HepG2 (cell line): ENCODE measurements at regions not wholly inside any gene's neighbourhood (a gene's known extent, or its start where the extent isn't known, plus 50 kb on each side); places are given as distances from the start of the nearest gene placed in this dataset.

ENCODE experiments used
- ATAC-seq: fragments of 200-7000 bp; cut with Tn5 transposase; 3 replicates; pipeline ENCODE4 v1.9.1; 2020; ENCODE audit warnings: mild to moderate bottlenecking, moderate library complexity
- BruUV-seq: library from RNA; stranded (reverse); fragments of 400-500 nt; replicated peaks from 2 replicates; lab custom pipeline; 2021; lab: Mats Ljungman, UMichigan
- CTCF ChIA-PET: fragments of 300-600 bp; formaldehyde crosslinking; extraction: SDS; loops from one replicate; lab custom pipeline; 2021; ENCODE audit warnings: low total read pairs, inconsistent platforms, low intra/inter-chr PET ratio; lab: Yijun Ruan, JAX
- POLR2A ChIA-PET: fragments of 350-600 bp; sonication (Branson Sonifier 250); formaldehyde crosslinking; loops from one replicate; lab custom pipeline; 2020; ENCODE audit warnings: antibody characterized with exemption, inconsistent platforms; lab: Yijun Ruan, JAX
- DNase-seq: peaks from one replicate; pipeline ENCODE4 v3.0.0-alpha.2; 2015; ENCODE audit warnings: low spot score
- FAIRE-seq: peaks from 3 replicates; lab custom pipeline; 2011; peaks lifted over from hg19 to GRCh38; lab: Jason Lieb, UNC
- H2AFZ ChIP-seq: one replicate; pipeline ENCODE4 v1.6.1; 2011; ENCODE audit warnings: low read length, inconsistent platforms
- H3K27ac ChIP-seq: fragments of 300-600 bp; 3 replicates; pipeline ENCODE4 v1.8.0; 2011; ENCODE audit warnings: mixed run types, mild to moderate bottlenecking, mixed read lengths, low read length, inconsistent platforms; ENCODE audit not compliant: insufficient read depth; ENCODE audit errors: extremely low read length
- H3K27me3 ChIP-seq, 2 experiments: fragments of 200-600 bp in 1 of 2; 2 replicates in 1 of 2; 3 replicates in 1 of 2; pipeline versions ENCODE4 v1.6.0 to v1.8.0; 2011; ENCODE audit warnings: low read length in 2 of 2, mild to moderate bottlenecking in 2 of 2, moderate library complexity in 2 of 2, inconsistent platforms in 1 of 2; ENCODE audit not compliant: insufficient read depth in 2 of 2, control insufficient read depth in 1 of 2
- H3K36me3 ChIP-seq, 2 experiments: fragments of 200-600 bp in 1 of 2; replicated peaks in 1 of 2; 2 replicates in 1 of 2; 3 replicates in 1 of 2; pipeline versions ENCODE4 v1.5.1 to v1.8.0; 2011; ENCODE audit warnings: low read length in 2 of 2, inconsistent platforms in 1 of 2; ENCODE audit not compliant: insufficient read depth in 2 of 2, control insufficient read depth in 1 of 2
- H3K4me1 ChIP-seq: 2 replicates; pipeline ENCODE4 v1.5.1; 2012; ENCODE audit warnings: low read length, inconsistent platforms; ENCODE audit not compliant: insufficient read depth
- H3K4me2 ChIP-seq: 2 replicates; pipeline ENCODE4 v1.6.0; 2011; ENCODE audit warnings: low read depth, low read length, inconsistent platforms
- H3K4me3 ChIP-seq, 3 experiments: fragments of 200-600 bp in 1 of 3; sonication (generic), shearing (Covaris generic) in 1 of 3; replicated peaks in 1 of 3; 2 replicates each; pipeline ENCODE4 v1.5.1; 2011 to 2016; ENCODE audit warnings: low read length in 3 of 3, inconsistent platforms in 2 of 3, low read depth in 2 of 3, mild to moderate bottlenecking in 2 of 3, control low read depth in 1 of 3, mixed read lengths in 1 of 3; ENCODE audit not compliant: insufficient read depth in 1 of 3
- H3K79me2 ChIP-seq: one replicate; pipeline ENCODE4 v1.6.1; 2011; ENCODE audit warnings: low read length, inconsistent platforms; ENCODE audit not compliant: insufficient read depth
- H3K9ac ChIP-seq: 2 replicates; pipeline ENCODE4 v1.6.0; 2011; ENCODE audit warnings: mild to moderate bottlenecking, low read depth, low read length, inconsistent platforms; ENCODE audit not compliant: insufficient read depth
- H3K9me3 ChIP-seq: 2 replicates; pipeline ENCODE4 v1.5.1; 2012; ENCODE audit warnings: mild to moderate bottlenecking, low read length
- H4K20me1 ChIP-seq: 2 replicates; pipeline ENCODE4 v1.6.0; 2011; ENCODE audit warnings: inconsistent platforms, mild to moderate bottlenecking, low read length, moderate library complexity; ENCODE audit not compliant: insufficient read depth
- NFKB2 ChIP-seq: sonication (generic); formaldehyde crosslinking; IDR thresholded peaks from 2 replicates; pipeline ENCODE4 v1.4.0; 2020; ENCODE audit warnings: missing genetic modification reagents, borderline replicate concordance
- SMAD9 ChIP-seq: sonication (generic); formaldehyde crosslinking; IDR thresholded peaks from 2 replicates; pipeline ENCODE4 v1.5.1; 2020; ENCODE audit warnings: mild to moderate bottlenecking, missing genetic modification reagents
- SP140L ChIP-seq: sonication (generic); formaldehyde crosslinking; IDR thresholded peaks from 2 replicates; pipeline ENCODE4 v1.4.0; 2020; ENCODE audit warnings: missing genetic modification reagents, borderline replicate concordance
- SRSF9 ChIP-seq: fragments of 200-400 bp; formaldehyde crosslinking; IDR thresholded peaks from 2 replicates; pipeline ENCODE4 v1.6.1; 2018; ENCODE audit warnings: borderline replicate concordance, mild to moderate bottlenecking, low read depth, low read length; ENCODE audit not compliant: insufficient read depth, poor library complexity, severe bottlenecking
- STAT5B ChIP-seq: sonication (generic); formaldehyde crosslinking; IDR thresholded peaks from 2 replicates; pipeline ENCODE4 v1.4.0; 2020; ENCODE audit warnings: missing genetic modification reagents
- ZNF253 ChIP-seq: sonication (generic); formaldehyde crosslinking; IDR thresholded peaks from 2 replicates; pipeline ENCODE4 v1.8.0; 2022; ENCODE audit warnings: mild to moderate bottlenecking, missing genetic modification reagents, borderline replicate concordance
- ZNF329 ChIP-seq: sonication (generic); formaldehyde crosslinking; IDR thresholded peaks from 2 replicates; pipeline ENCODE4 v1.9.0; 2021; ENCODE audit warnings: low read depth, mild to moderate bottlenecking, missing genetic modification reagents
- ZNF724P ChIP-seq: sonication (generic); formaldehyde crosslinking; IDR thresholded peaks from 2 replicates; pipeline ENCODE4 v1.8.0; 2022; ENCODE audit warnings: missing genetic modification reagents, borderline replicate concordance
- WGBS: methylation state at CpG from one replicate; pipeline ENCODE4 v1.1.6; 2017; ENCODE audit warnings: low lambda C conversion rate; 5-methylcytosine and 5-hydroxymethylcytosine counted together
- in situ Hi-C: cut with HindIII; loops from 2 replicates; pipeline ENCODE4 v1.10.0; 2017; ENCODE audit warnings: low pct_unique_long_range_greater_than_20kb; ENCODE audit not compliant: extremely low pct_ligation_motif_present
- intact Hi-C: fragments of 100-400 bp; cut with micrococcal nuclease; formaldehyde crosslinking; loops from one replicate; pipeline ENCODE4 v1.10.0; 2022; ENCODE audit not compliant: unreplicated experiment
- TF ChIP-seq, protein P1 (sequence below): fragments of 450-650 bp; IDR thresholded peaks from 2 replicates; pipeline ENCODE4 v1.6.1; 2016

GRCh38 chr3:181382656-181383055 is 329.1 kb upstream of the SOX2 start:
- in situ Hi-C loops: no loop called here
- no peak overlapping the region for H3K9ac ChIP-seq
- no peaks in the 10 kb centered on the region for H3K9me3 ChIP-seq
- H3K36me3 ChIP-seq: no peaks in the 10 kb centered on the region
- no peaks in the 10 kb centered on the region for H3K27me3 ChIP-seq
- ChIA-PET POLR2A (no interaction called here), CTCF (no interaction called here)
- no peak for DNase-seq
- TF ChIP-seq ZNF253 (CRISPR knock-in tag): no peak
- TF ChIP-seq, protein P1, sequence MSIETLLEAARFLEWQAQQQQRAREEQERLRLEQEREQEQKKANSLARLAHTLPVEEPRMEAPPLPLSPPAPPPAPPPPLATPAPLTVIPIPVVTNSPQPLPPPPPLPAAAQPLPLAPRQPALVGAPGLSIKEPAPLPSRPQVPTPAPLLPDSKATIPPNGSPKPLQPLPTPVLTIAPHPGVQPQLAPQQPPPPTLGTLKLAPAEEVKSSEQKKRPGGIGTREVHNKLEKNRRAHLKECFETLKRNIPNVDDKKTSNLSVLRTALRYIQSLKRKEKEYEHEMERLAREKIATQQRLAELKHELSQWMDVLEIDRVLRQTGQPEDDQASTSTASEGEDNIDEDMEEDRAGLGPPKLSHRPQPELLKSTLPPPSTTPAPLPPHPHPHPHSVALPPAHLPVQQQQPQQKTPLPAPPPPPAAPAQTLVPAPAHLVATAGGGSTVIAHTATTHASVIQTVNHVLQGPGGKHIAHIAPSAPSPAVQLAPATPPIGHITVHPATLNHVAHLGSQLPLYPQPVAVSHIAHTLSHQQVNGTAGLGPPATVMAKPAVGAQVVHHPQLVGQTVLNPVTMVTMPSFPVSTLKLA: peak; percentile 49
- no peaks in the 10 kb centered on the region for H3K4me1 ChIP-seq
- WGBS: 2% methylated on average over 3 of the region's 3 CpGs
- H2AFZ ChIP-seq: no peak overlapping the region
- FAIRE-seq: no peak
- no peak overlapping the region for H3K4me2 ChIP-seq
- H3K79me2 ChIP-seq: no peaks in the 10 kb centered on the region
- no peak overlapping the region for H3K27ac ChIP-seq
- no TSS peak for BruUV-seq
- H3K4me3 ChIP-seq: no peak overlapping the region
- H4K20me1 ChIP-seq: no peaks in the 10 kb centered on the region
- ATAC-seq: no peak
- intact Hi-C loops: no loop called here

GRCh38 chr3:181379278-181379677 is 332.4 kb upstream of the SOX2 start:
- WGBS: 1% methylated on average over 5 of the region's 5 CpGs
- H3K9me3 ChIP-seq: no peaks in the 10 kb centered on the region
- no TSS peak for BruUV-seq
- TF ChIP-seq ZNF724P (CRISPR knock-in tag) (no peak), SRSF9 (no peak), STAT5B (no peak), NFKB2 (no peak), SP140L (no peak), SMAD9 (CRISPR knock-in tag) (no peak), ZNF329 (CRISPR knock-in tag) (no peak)

More at GRCh38 chr3:181379278-181379677, 332.4 kb upstream of the SOX2 start:
- ChIA-PET POLR2A (no interaction called here), CTCF (no interaction called here)
- in situ Hi-C loops (no loop called here), intact Hi-C loops (no loop called here)
- Histone ChIP-seq H3K4me3 (no peak overlapping the region), H3K9ac (no peak overlapping the region), H3K79me2 (no peaks in the 10 kb centered on the region), H3K4me2 (no peak overlapping the region), H3K36me3 (no peaks in the 10 kb centered on the region), H3K4me1 (no peaks in the 10 kb centered on the region), H3K27ac (no peak overlapping the region), H4K20me1 (no peaks in the 10 kb centered on the region), H2AFZ (no peak overlapping the region), H3K27me3 (no peaks in the 10 kb centered on the region)
- DNase-seq (no peak), FAIRE-seq (no peak), ATAC-seq (no peak)
